Right hindlimb (tissue), 1 donor: ENCODE measurements at regions not wholly inside any gene's neighbourhood (a gene's known extent, or its start where the extent isn't known, plus 50 kb on each side); places are given as distances from the start of the nearest gene placed in this dataset.

Experiments
- DNase-seq: peaks from one replicate; pipeline ENCODE4 v3.0.0-alpha.2; 2018

- no peak for DNase-seq
Observed at GRCh38 chr7:4616116-4616515, 66.0 kb upstream of the FOXK1 start.

- DNase-seq, result no peak
Observed at GRCh38 chr7:4621396-4621795, 60.7 kb upstream of the FOXK1 start.

GRCh38 chr7:4626318-4626845, 55.7 kb upstream of the FOXK1 start:
- DNase-seq, result no peak

- DNase-seq, result no peak
Observed at GRCh38 chr7:4629287-4629895, 52.7 kb upstream of the FOXK1 start.

- peak; percentile 84 for DNase-seq
Observed at GRCh38 chr7:4631380-4632179, 50.5 kb upstream of the FOXK1 start.
